GM20431 (cell line): ENCODE measurements at regions not wholly inside any gene's neighbourhood (a gene's known extent, or its start where the extent isn't known, plus 50 kb on each side); places are given as distances from the start of the nearest gene placed in this dataset.

ENCODE experiments used
- in situ Hi-C: fragments of 300-500 bp; cut with MseI, MboI; formaldehyde crosslinking; loops from one replicate; pipeline ENCODE4 v1.15.0; 2020; ENCODE audit warnings: low sequenced_read_pairs; ENCODE audit not compliant: unreplicated experiment

DNA sequence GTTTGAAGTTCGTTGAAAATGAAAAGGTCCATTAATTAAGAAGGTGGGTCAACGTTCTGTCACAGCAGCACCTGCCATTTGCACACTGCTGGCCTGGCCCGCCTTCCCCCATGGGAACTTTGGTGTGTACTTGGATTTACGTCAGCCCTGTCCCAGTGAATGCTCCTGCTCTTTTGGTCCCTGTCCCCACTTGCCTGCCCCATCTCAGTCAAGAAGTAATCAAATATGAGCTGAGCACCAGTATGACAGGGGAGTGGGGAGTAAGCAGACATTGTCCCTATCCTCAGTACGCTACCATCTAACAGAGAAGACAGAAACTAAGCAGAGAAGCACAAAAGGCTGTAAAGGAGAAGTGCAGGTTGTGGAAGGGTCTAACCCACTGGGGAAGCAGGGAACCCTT lies 65.1 kb downstream of the SLC4A3 start:
- in situ Hi-C loops: no loop called here

DNA sequence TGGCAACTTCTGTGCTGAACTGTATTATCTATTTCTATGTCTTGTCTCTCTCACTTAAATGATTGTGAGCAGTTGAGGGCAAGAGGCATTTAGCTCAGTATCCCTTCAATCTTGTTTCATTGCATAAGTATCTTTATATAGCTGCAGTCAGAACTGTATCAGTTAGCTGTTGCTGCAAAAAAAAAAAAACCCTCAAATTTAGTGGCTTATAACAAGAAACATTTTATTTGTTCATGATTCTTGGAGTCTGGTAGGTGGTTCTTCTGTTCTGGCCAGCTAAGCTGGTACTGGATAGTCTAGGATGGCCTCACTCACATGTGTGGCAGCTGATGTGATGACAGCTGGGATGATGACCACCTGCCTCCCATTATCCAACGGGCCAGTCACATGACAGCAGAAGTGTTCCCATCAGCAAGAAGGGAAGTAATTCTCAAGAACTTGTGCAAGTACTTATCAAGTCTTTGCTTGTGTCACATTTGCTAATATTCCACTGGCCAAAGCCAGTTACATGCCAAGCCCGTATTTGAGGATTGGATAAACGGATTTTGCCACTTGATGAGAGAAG lies 67.8 kb downstream of the SLC4A3 start:
- in situ Hi-C loops: no loop called here

DNA sequence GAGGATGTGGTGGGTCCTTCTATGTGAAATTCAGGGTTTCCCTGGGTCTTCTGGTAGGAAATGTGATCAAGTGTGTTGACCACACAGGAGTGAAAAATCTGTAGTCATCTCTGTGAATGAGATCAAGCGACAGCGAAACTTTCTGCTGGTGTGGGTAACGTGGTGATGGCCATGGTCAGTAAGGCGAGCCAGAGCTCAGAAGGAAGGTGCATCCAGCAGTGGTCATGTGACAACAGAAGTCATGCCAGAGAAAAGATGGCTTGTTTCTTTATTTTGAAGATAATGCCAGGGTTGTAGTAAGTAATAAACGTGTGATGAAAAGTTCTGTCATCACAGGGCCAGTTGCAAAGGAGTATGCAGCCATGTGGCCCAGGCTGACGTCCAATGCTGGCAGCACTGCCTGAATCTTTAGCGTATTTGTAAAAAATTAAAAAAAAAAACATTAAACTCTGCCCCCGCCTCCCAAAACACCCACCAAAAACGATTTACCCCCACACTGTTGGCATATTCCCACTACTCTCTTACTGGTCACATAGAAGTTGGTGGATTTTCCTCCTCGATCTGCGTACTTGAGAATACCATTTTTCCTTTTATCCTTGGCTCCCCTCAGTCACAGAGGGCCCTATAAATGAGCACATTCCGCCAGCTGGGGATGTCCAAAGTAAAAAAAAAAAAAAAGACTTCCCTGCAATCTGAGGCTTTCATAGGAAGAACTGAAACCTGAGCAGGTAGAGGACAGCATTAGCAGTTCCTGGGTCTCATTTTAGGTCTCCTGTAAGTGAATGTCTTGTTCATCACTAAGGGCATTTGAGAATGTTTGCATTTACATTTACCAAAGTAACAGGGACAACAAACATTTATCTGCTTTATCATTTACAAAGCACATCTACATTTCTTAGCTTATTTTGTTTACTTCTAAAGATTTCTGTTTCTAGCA lies 70.6 kb downstream of the SLC4A3 start:
- in situ Hi-C loops: no loop called here

DNA sequence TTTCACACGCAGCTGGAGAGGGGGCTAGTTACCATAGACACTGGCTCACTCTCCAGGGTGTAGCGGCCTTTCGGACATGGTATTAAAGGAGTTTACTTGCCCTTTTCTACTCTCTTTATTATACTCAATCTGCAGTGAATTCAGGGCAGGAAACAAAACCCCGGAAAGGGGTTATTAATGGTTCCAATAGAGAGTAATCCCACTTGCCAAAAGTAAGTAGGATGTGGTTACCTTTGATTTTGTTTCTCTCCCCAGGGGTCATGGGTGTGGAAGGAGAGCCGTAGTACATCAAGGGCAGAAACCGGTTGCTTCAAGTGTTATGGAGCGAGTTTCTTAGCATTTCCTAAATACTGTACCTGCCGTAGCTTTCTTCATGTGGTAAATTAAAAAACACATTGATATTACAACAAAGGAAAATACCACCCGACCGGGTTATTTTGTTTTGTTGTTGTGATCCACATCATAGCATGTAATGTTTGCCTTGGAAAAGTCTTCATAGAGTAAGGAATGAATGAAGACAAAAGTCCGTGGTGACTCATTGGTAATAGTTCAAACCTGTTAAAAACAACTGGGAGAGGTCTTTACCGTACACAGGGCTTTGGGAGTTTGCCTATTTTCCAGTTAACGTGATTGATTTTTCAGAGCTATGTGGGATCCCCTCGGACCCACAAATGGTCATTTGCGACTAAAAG lies 71.5 kb downstream of the SLC4A3 start:
- in situ Hi-C loops: no loop called here

DNA sequence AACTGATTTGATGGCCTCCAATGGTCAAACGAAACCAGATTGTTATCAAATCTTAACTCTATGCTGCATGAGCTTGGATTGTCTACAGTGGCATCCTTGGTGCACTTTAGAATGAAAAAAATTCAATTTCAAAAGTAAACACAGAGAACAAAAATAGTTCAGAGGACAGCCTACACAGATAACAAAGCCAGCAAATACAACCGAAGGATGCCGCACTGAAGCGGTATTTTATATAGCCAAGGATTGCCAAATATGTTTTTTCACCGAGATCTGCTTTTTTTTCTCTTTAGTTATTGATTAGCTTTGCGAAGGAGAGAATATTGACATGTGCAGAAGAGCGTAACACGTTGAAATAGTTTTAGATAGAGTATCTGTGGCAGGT lies 72.0 kb downstream of the SLC4A3 start:
- in situ Hi-C loops: no loop called here

DNA sequence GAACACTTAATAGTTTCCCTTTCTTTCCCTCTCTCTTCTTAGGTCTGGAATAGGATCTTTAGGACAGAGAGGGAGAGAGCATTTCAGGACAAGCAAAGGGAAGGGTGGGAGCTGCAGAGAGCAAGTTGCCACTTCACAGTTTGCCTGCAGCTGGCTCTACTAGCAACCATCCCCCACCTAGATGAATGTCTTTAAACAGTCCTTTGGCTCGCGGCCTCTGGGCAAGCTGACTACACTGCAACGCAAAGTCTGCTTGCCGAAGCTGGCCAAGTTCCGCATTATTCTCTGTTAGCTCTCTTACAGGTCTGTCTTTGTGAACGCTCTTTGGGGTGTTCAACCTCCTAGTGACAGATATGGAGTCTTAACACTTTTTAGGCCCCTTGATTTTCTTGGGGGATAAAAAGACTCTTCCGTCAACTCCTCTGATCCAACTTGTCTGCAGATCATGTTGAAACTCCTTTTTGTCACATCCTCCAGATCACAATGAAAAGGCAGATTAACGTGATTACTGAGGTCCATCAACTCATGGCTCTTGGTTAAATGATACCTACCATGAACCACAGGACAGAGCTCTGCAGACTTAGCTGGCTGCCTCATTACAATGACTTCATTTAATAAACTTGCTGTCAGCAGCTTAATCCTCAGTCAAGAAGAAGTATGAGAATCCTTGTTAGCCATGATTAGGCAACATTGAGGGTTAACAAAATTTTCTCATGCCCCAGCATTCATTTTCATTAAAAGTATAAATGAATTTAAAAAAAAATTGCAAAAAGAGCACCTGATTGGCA lies 74.6 kb downstream of the SLC4A3 start:
- in situ Hi-C loops: no loop called here

DNA sequence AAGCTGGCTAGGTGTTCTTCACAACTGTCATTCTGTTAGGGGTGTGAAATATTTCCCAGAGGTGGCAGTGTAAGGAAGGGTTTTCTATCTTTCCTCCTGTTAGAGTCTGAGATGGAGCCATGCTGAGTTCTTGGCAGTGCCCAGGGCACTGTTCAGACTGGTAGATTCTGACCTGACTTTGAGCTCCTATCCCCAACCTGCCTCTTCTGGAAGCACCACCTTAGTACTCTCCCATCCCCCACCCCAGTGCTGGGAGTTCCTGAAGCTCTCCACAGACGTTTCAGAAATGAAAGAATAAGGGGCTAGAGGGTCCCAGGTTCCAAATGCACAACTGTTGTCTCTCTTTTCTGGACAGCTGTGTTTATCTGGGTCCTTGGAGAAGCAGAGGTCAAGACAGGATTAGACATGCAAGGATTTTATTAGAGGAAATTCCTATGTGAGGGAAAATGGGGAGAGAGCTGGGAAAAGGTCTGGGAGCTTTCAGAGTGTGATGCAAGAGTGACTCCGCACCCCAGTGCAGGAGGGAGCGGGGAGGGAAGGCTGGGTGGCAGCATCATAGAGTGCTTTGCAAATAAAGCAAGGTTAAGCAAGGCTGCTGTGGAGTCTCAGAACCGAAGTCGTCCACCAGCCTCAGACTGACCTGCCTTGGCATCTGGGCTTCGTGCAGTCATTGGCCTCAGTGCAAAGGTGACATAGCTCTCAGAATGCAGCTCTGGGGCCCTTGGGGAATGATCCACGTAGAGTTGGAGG lies 75.5 kb downstream of the SLC4A3 start:
- in situ Hi-C loops: no loop called here

DNA sequence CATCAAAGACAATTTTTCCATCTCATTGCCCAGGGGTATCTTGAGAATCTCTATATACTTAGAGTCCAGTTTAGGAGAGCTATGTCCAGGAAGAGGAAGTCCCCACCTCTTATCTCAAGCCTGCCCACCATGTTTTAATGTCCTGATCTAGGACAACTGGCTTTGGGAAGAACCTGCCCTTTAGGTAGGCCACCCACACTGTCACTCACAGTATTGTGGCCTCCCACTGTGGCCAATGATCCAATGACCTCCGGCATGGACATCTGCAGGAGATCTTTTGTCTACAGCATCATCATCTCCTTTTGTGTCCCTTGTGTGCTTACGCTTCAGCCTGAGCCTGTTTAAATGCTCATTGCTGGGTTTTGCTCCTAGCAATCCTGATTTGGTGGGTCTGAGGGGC lies 77.4 kb downstream of the SLC4A3 start:
- in situ Hi-C loops: no loop called here

DNA sequence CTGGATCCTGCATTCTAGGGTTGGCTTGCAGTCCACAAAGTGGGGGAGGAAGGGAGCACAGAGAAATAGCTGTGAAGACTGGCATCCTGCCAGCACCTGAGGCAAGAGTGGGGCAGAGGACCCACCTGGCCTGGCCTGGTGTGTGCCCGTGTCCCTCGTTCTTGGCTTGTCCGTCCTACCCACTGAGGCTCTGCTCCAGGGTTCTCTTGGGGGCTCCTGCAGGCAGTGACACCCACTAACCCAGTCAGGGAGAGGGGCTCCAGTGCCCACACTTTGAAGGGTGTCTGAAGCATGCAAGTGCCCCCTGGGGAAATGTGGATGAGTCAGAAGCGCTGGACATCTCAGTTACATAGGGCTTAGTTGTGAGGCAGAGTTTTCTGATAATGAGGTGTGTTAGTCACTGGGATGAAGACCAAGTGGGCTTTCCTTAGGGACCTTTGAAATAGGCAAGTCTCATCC lies 79.4 kb downstream of the SLC4A3 start:
- in situ Hi-C loops: no loop called here

DNA sequence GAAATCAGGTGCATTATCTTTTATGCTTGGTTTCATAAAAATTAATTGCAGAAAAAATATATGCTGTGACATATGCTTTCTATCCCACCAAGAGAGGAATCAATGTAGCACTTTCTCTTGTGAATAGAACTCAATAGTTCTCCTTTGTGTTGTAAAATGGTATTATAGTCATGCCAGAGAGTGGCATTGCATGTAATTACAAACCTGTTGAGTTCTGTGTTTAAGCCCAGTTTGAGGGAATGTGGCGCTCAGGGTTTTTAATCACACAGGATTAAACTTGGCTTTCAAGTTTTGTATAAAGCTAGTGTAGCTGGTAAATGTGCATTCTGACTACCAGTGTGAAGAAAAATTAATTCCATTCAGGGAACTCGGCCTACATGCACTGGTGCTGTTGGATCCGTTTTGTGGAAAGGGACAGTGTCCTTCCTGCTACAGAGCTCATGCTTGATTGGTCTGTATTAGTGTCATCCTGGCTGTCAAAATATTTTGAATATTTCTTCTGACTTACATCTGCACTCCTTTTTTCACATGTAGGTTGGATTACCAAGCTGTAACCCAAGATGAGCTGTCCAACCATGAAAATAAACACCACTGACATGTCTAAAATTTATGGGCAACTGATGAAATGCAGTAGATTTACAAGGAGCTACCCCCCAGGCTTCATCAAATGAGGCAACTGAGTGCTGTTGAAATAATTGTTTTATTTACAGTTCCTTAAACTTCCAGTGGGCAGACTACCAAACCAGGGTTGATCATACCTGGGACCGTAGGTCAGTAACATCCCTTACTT lies 80.3 kb downstream of the SLC4A3 start:
- in situ Hi-C loops: no loop called here

DNA sequence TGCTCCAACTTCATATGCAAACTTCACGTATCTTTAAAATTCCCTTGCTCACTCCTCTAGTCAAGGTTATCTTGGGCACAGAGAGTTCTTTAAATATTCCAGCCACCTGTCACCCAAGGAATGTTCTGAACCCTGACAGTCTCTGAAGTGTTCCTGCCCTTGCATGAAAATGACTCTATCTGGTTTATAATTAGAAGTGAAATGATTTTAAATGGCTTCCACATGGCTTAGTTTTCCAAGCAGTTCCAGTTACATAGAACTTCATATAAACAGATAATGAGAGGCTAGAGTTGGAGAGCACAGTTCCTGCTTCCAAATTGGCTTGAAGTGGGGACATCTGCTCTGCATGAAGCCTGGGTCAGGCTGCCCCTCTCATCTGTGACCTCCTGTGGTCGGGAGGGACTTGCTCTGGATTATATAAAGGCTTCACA lies 81.9 kb downstream of the SLC4A3 start:
- in situ Hi-C loops: no loop called here

DNA sequence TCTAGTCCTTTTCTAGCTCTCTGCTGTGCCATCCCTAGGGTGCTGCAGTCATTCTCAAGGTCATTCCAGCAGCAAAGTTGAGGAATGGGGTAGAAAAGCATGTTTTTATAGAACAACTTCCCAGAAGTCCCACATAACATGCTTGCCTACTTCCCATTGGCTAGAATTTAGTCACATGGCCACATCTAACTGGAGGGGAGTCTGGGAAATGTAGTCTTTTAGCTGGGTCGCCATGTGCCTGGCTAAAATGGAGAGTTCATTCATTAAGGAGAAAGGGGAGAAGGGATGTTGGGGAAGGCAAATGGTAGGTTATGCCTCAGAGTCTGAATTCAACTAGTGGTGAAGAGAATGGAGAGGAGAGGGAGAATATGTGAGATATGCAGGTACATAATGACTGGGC lies 85.7 kb downstream of the SLC4A3 start:
- in situ Hi-C loops: no loop called here

DNA sequence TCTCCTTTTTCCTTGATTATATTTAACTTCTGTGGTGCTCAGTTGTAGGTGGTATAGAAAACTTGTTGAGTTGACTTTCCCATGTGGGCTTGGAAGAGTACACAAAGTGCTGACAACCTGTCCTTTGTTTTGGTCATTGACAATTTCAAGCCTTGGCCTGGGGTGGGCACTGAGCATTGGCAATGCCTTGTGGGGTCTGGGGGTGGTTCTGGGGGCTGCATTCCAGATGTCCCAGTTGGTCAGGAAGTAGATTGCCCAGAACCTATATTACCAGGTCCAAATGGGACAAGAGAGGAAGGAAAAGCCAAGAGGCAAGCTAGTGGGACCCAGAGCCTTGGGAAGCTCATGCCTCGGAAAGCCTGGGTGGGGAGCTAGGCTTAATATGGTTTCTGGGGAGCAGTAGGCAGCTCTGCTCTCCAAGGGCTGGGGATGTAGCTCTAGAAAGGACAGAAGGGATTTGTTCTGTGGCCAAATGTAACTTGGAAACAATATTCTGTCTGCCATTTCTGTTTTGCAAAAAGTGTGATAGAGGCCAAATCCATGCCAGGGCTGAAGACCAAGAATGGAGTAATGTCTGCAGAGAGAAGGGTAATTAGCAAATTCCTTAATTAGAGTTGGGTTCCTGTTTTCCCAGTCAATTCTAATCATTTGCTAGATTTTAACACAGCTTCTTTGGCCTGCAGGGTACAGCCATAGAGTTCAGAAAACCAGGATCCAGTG lies 87.4 kb downstream of the SLC4A3 start:
- in situ Hi-C loops: no loop called here

DNA sequence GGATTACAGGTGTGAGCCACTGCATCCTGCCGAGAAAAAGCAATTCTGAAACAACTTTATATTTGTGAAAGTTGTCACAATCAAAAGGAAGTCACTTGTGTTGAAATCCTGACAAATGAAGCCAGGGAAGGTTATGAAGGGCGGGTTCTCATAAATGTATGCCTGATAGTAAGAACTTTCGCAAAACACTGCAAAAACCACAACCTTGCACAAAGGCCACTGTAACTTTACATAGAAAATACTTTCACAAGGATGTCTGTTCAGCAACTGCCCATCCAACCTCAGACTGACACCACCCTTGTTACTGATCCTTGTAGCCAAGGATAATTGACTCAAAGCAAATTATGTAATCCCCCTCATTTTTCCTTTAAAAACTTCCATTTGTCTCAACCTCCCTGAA lies 90.6 kb downstream of the SLC4A3 start:
- in situ Hi-C loops: no loop called here

DNA sequence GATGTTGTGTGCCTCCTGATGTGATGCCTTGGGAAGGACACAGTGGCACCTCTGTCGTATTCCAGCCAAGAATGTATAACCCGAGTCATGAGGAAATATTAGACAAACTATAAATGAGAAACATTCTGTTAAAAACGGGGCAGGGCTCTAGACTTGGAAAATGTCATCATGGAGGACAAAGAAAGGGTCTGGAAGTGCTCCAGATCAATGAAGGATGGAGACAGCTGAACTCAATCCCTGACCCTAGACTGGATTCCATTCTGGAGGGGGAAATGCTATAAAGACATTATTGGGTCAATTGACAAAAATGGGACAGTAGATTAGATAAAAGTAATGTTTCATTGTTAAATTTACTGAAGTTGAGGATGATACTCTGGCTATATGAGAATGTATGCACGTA lies 92.1 kb downstream of the SLC4A3 start:
- in situ Hi-C loops: no loop called here

DNA sequence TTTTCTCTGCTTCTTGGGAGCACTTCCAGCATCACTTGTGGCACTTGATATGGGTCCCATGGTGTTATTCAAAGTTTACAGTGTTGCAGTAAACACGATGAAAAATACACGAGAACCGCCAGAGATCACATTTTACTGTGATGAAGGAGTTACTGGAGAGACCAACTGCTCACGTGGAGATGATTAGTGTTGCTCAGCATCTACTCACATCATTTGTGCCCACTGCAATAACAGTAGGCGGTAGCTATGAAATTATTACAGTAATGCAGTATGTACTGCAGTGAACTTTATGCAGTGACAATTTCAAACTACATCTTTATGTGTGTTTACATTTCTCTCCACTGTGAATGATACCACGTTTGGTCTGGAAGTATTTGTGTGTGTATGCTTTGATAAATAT lies 93.5 kb downstream of the SLC4A3 start:
- in situ Hi-C loops: no loop called here

DNA sequence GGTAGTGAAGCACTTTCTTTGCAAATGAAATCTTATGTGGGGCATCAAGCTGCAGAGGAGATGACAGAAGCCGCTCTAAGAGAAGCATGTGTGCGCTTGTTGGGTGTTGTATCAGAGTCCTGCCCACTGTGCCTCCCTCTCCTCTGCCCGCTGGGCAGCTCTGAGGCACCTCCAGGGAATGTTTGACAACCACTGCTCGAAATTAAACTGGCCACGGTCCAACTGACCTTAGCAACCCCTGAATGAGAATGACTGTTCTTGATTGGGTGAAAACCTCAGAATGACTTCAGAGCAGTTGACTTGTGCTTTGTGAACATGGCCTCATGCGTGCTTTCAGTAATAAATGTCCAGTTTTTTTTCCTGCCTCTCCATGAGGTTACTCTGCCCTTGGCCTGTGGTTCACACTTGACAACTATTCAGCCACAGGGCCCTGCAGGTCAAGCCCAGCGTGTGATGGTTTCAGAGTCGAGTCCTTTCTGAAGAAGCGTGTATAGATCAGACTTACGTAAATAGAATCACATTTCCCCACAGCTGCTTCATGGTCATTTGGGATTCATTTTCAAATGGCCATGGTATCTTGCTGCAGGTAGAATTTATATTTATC lies 94.9 kb downstream of the SLC4A3 start:
- in situ Hi-C loops: no loop called here

DNA sequence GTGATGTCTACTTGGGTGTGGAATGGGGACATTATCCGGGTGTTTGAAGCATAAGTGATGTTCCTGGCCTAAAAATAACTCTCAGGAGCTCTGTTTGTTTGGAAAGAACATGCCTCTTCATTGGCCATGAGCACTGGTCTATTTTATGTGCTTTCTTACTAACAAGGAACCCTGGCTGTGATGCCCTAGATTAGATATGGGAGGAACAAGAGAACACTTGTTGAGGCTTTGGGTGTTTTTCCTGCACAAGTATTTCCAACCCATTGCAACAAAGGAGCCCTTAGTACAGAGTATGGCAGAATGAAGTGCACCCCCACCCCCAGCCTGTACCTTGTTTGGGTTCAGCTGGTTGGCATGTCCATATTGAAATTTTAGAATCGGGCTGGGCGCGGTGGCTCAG lies 95.9 kb downstream of the SLC4A3 start:
- in situ Hi-C loops: no loop called here
